ENCODE measurements at regions not wholly inside any gene's neighbourhood (a gene's known extent, or its start where the extent isn't known, plus 50 kb on each side); places are given as distances from the start of the nearest gene placed in this dataset.
"Not testable (repeated sequence)": the region's sequence is repeated elsewhere in the genome, so short reads cannot be mapped to it uniquely, and the experiment has no call there.

- Histone ChIP-seq H2AFZ (ENCODE audit: low read length) (no peak overlapping the region), H3K4me3 (replicated peaks in 1 of 4; ENCODE audit: control extremely low read depth in 1 of 4, insufficient read depth in 1 of 4, low read depth in 3 of 4, low read length in 4 of 4) (no peak overlapping the region), H3K27ac (ENCODE audit: insufficient read depth, low read length) (no peak overlapping the region), H3K9ac (ENCODE audit: insufficient read depth, low read length) (no peak overlapping the region), H3K79me2 (ENCODE audit: control insufficient read depth, insufficient read depth, low read length) (no peaks in the 10 kb centered on the region), H3K4me2 (ENCODE audit: extremely low read depth, insufficient read depth, low read length) (no peak overlapping the region), H3K36me3 (ENCODE audit: control insufficient read depth, insufficient read depth, low read length) (no peaks in the 10 kb centered on the region), H3K27me3 (ENCODE audit: control insufficient read depth, insufficient read depth, low read length) (no peaks in the 10 kb centered on the region), H4K20me1 (ENCODE audit: control insufficient read depth, extremely low read depth, insufficient read depth, low read length) (no peaks in the 10 kb centered on the region), H3K4me1 (ENCODE audit: control insufficient read depth, extremely low read depth, insufficient read depth, low read length) (no peaks in the 10 kb centered on the region), H3K9me3 (ENCODE audit: control insufficient read depth, insufficient read depth, low read depth, low read length) (no peaks in the 10 kb centered on the region)
- no peak for DNase-seq (ENCODE audit: low read depth in 2 of 2)
- TF ChIP-seq, protein P1, sequence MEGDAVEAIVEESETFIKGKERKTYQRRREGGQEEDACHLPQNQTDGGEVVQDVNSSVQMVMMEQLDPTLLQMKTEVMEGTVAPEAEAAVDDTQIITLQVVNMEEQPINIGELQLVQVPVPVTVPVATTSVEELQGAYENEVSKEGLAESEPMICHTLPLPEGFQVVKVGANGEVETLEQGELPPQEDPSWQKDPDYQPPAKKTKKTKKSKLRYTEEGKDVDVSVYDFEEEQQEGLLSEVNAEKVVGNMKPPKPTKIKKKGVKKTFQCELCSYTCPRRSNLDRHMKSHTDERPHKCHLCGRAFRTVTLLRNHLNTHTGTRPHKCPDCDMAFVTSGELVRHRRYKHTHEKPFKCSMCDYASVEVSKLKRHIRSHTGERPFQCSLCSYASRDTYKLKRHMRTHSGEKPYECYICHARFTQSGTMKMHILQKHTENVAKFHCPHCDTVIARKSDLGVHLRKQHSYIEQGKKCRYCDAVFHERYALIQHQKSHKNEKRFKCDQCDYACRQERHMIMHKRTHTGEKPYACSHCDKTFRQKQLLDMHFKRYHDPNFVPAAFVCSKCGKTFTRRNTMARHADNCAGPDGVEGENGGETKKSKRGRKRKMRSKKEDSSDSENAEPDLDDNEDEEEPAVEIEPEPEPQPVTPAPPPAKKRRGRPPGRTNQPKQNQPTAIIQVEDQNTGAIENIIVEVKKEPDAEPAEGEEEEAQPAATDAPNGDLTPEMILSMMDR (conservative IDR thresholded peaks at IDR 0.05 in 1 of 2, IDR thresholded peaks at IDR 0.05 in 1 of 2; ENCODE audit: low read depth in 1 of 2, low read length in 2 of 2) = no peak
- no peak for TF ChIP-seq EZH2 (IDR thresholded peaks at IDR 0.05; ENCODE audit: low read length, missing control alignments)
These were observed 231.6 kb downstream of the TFAP2B start for GRCh38 chr6:51049983-51050877.

DNA sequence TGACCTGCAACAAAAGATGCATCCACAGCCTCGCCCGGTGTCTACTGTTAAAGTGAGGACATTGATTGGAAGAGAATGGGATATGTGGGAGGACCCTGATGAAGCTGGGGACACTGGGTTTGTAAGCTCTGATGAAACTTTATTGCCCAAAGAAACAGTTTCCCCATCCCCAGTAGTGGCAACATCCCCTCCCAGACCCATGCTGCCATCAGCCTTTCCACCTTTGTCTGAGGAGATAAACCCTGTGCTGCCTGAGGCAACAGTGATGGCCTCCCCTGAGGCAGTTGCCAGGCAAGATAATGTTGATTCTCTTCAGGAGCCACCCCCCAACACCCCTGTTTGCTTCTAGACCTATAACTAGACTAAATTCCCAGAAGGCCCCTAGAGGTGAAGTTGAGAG is 234.0 kb downstream of the TFAP2B start:
- not testable (repeated sequence) for H2AFZ ChIP-seq (ENCODE audit: low read length); DNase-seq (ENCODE audit: low read depth in 2 of 2); H3K27me3 ChIP-seq (ENCODE audit: control insufficient read depth, insufficient read depth, low read length); H3K36me3 ChIP-seq (ENCODE audit: control insufficient read depth, insufficient read depth, low read length); H3K27ac ChIP-seq (ENCODE audit: insufficient read depth, low read length); H3K79me2 ChIP-seq (ENCODE audit: control insufficient read depth, insufficient read depth, low read length); H3K4me1 ChIP-seq (ENCODE audit: control insufficient read depth, extremely low read depth, insufficient read depth, low read length); H3K9me3 ChIP-seq (ENCODE audit: control insufficient read depth, insufficient read depth, low read depth, low read length); H3K4me2 ChIP-seq (ENCODE audit: extremely low read depth, insufficient read depth, low read length); H3K4me3 ChIP-seq (replicated peaks in 1 of 4; ENCODE audit: control extremely low read depth in 1 of 4, insufficient read depth in 1 of 4, low read depth in 3 of 4, low read length in 4 of 4); H3K9ac ChIP-seq (ENCODE audit: insufficient read depth, low read length); H4K20me1 ChIP-seq (ENCODE audit: control insufficient read depth, extremely low read depth, insufficient read depth, low read length)

GRCh38 chr6:51055316-51055715 is 236.6 kb downstream of the TFAP2B start:
- DNase-seq (ENCODE audit: low read depth in 2 of 2); H3K27me3 ChIP-seq (ENCODE audit: control insufficient read depth, insufficient read depth, low read length); H3K4me3 ChIP-seq (replicated peaks in 1 of 4; ENCODE audit: control extremely low read depth in 1 of 4, insufficient read depth in 1 of 4, low read depth in 3 of 4, low read length in 4 of 4); H3K9ac ChIP-seq (ENCODE audit: insufficient read depth, low read length); H3K36me3 ChIP-seq (ENCODE audit: control insufficient read depth, insufficient read depth, low read length); H2AFZ ChIP-seq (ENCODE audit: low read length); H3K79me2 ChIP-seq (ENCODE audit: control insufficient read depth, insufficient read depth, low read length); H3K9me3 ChIP-seq (ENCODE audit: control insufficient read depth, insufficient read depth, low read depth, low read length); H3K4me1 ChIP-seq (ENCODE audit: control insufficient read depth, extremely low read depth, insufficient read depth, low read length); H4K20me1 ChIP-seq (ENCODE audit: control insufficient read depth, extremely low read depth, insufficient read depth, low read length); H3K27ac ChIP-seq (ENCODE audit: insufficient read depth, low read length); H3K4me2 ChIP-seq (ENCODE audit: extremely low read depth, insufficient read depth, low read length): not testable (repeated sequence)

GRCh38 chr6:51057296-51057695 is 238.6 kb downstream of the TFAP2B start:
- no peak for TF ChIP-seq EZH2 (IDR thresholded peaks at IDR 0.05; ENCODE audit: low read length, missing control alignments)
- no peaks in the 10 kb centered on the region for H3K36me3 ChIP-seq (ENCODE audit: control insufficient read depth, insufficient read depth, low read length)
- H3K9me3 ChIP-seq (ENCODE audit: control insufficient read depth, insufficient read depth, low read depth, low read length) = no peaks in the 10 kb centered on the region
- no peaks in the 10 kb centered on the region for H3K4me1 ChIP-seq (ENCODE audit: control insufficient read depth, extremely low read depth, insufficient read depth, low read length)
- no peaks in the 10 kb centered on the region for H3K27me3 ChIP-seq (ENCODE audit: control insufficient read depth, insufficient read depth, low read length)
- no peak overlapping the region for H3K27ac ChIP-seq (ENCODE audit: insufficient read depth, low read length)
- no peaks in the 10 kb centered on the region for H3K79me2 ChIP-seq (ENCODE audit: control insufficient read depth, insufficient read depth, low read length)
- no peak overlapping the region for H3K4me3 ChIP-seq (replicated peaks in 1 of 4; ENCODE audit: control extremely low read depth in 1 of 4, insufficient read depth in 1 of 4, low read depth in 3 of 4, low read length in 4 of 4)
- H4K20me1 ChIP-seq (ENCODE audit: control insufficient read depth, extremely low read depth, insufficient read depth, low read length) = no peaks in the 10 kb centered on the region
- H3K4me2 ChIP-seq (ENCODE audit: extremely low read depth, insufficient read depth, low read length) = no peak overlapping the region
- no peak overlapping the region for H3K9ac ChIP-seq (ENCODE audit: insufficient read depth, low read length)
- no peak overlapping the region for H2AFZ ChIP-seq (ENCODE audit: low read length)
- no peak for DNase-seq (ENCODE audit: low read depth in 2 of 2)
